ENCODE measurements at regions not wholly inside any gene's neighbourhood (a gene's known extent, or its start where the extent isn't known, plus 50 kb on each side); places are given as distances from the start of the nearest gene placed in this dataset.

DNA sequence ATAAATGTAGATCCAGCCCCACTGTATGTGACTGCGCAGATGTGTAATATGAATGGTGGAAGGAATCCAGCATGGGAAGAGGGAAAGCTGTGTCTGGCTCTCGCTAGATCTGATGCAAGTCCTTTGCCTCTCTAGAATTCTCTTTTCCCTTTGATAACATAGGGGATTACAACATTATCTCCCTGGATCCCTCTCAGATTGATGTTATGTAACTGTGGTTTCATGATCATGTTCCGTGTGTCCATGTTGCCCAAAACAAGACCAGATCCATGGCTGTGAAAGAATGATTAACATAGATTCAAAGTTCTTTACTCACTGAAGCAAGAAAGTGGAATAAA lies 184.0 kb upstream of the UBL3 start:
- FAIRE-seq (no peak), DNase-seq (ENCODE audit: insufficient read length, low spot score) (no peak)
- TF ChIP-seq, protein P1, sequence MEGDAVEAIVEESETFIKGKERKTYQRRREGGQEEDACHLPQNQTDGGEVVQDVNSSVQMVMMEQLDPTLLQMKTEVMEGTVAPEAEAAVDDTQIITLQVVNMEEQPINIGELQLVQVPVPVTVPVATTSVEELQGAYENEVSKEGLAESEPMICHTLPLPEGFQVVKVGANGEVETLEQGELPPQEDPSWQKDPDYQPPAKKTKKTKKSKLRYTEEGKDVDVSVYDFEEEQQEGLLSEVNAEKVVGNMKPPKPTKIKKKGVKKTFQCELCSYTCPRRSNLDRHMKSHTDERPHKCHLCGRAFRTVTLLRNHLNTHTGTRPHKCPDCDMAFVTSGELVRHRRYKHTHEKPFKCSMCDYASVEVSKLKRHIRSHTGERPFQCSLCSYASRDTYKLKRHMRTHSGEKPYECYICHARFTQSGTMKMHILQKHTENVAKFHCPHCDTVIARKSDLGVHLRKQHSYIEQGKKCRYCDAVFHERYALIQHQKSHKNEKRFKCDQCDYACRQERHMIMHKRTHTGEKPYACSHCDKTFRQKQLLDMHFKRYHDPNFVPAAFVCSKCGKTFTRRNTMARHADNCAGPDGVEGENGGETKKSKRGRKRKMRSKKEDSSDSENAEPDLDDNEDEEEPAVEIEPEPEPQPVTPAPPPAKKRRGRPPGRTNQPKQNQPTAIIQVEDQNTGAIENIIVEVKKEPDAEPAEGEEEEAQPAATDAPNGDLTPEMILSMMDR (IDR thresholded peaks at IDR 0.05; ENCODE audit: insufficient read depth, missing control alignments) = no peak

DNA sequence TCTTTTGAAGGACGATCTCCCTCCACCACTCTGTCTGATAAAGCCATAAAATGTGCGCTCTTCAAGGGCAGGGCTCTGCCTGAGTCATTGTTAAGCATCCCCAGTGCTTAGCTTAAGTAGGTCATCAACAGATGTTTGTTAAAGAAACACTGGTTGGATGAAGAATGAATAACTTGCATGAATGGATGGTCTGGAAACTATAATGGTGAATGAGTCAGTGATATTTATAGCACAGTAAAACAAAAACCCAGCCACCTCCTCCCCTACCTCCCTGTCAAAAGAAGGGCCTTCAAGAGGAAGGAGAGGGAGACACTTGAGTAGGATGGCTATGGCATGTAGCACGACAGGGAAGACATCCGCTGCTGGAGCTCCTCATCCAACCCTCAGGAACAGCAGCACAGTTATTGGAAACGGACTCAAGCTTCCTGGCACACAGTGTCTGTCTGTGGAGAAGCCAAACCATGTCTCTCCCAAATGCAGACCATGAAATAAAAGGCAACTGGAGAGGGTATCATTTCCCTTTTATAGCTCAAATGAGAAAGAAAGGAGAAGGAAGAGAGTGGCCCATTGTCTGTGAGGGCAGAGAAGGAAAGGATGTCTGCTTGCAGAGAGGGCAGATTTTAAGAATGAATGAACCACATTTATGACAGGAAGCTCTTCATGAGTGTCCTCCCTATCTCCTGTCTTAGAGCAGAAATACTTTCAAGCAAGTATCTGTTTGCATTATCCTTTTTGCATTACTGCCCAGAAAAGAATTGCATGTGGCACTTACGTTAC lies 183.5 kb upstream of the UBL3 start:
- FAIRE-seq (no peak), DNase-seq (ENCODE audit: insufficient read length, low spot score) (no peak)
- TF ChIP-seq, protein P1 (IDR thresholded peaks at IDR 0.05; ENCODE audit: insufficient read depth, missing control alignments) = no peak

DNA sequence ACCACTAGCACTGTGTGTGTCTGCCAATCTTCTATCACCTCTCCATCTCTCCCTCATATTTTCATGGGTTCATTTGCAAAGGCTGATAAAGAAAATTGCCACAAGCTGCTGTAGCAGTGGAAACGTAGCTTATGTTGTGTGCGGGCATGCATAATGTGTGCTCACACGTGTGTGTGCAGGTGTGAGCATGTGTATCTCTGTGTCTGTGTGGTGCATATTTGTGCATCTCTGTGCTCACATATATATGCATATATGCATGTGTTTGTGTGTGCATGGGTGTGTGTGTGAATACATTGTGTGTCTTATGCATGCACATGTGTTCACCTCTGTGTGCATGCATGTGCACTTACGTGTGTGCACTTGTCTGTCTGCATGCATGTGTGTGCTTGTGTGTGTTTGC lies 181.8 kb upstream of the UBL3 start:
- no peak for FAIRE-seq
- DNase-seq (ENCODE audit: insufficient read length, low spot score) = no peak
- TF ChIP-seq, protein P1 (IDR thresholded peaks at IDR 0.05; ENCODE audit: insufficient read depth, missing control alignments) = no peak

DNA sequence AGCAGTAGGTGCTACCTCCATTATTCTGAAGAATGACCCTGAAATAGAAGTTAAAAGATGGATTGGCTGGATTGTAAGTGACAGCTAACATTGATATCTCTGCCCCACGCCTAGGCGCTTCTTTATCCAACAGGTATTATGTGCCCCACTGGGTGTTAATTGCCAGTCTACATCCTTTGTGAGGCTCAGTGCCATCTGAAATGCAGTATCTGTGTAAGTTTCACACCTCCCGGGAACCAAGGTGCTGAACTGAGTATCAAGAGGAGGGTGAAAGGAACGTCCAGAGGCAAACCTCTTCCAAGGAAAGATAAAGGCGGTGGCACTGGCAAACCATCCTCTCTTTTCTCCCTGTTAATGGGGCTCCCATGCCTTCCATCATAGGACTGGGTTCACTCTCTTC lies 181.1 kb upstream of the UBL3 start:
- FAIRE-seq (no peak), DNase-seq (ENCODE audit: insufficient read length, low spot score) (no peak)
- TF ChIP-seq, protein P1 (IDR thresholded peaks at IDR 0.05; ENCODE audit: insufficient read depth, missing control alignments) = no peak

DNA sequence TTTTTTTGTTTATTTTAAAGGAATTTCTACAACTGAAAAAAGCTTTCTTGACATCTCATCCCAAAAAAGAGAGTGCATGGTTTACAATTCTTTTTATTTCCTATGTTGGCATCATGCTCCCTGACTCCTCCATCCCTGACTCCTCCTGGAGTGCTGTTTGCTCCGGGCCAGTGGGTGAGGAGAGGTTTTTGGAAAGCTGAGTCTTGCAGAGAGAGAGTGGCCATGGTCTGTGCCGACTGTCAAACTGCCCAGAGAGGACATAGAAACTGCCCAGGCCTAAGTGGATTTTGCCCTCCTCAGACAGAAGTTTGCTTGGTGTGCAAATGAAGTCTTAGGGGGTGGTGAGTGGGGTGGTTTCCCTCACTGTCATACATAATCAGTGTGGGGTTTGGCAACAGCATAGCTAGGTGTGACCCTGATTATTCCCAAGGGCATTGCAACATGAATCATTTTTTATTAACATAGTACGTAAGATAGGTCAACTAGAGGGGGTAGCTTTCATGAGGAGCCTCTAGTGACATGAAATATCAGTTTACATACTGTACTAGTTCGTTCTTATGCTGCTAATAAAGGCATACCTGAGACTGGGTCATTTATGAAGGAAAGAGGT lies 179.8 kb upstream of the UBL3 start:
- FAIRE-seq (no peak), DNase-seq (ENCODE audit: insufficient read length, low spot score) (no peak)
- TF ChIP-seq, protein P1 (IDR thresholded peaks at IDR 0.05; ENCODE audit: insufficient read depth, missing control alignments) = no peak

DNA sequence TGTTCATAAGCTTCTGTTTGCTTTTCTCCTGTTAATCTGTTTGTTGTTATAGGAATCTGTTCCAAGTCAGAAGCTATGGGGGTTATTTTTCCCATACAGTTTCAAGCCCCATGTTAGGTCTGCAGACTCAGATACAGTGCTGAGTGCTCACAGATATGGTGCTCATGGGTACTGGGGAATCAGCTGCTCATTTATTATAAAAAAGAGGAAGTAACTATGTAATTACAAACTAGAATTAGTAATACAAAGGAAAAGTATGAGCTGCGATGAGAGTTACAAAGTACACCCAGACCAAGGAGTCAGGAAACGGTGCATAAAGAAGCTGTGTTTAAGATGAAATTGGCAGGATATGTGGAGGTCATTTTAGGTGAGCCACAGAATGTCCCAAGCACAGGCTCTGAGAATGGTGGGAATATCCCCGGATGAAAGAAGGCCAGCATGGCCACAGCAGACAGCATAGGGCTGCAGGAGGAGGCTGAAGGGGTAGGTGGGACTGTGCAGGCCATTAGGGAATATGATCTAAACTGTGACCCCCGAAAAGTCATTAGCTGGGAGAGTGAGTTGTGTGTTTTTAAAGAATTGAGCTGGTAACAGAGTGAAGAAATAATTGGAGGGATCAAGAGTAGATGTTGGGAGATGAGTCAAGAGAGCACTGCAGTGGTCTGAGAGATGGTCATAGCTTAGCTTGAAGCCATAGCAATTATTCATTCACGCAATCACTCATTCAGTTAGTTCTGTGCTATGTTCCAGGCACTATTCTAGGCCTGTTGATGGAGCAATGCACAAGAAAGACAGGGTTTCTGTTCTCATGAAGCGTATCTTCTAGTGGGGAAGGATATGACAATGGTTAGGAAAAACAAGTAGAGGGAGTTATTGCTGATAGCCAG lies 177.4 kb upstream of the UBL3 start:
- no peak for DNase-seq (ENCODE audit: insufficient read length, low spot score)
- TF ChIP-seq, protein P1 (IDR thresholded peaks at IDR 0.05; ENCODE audit: insufficient read depth, missing control alignments) = no peak
- FAIRE-seq = no peak

Measured in D721Med (cell line).